ENCODE measurements at regions not wholly inside any gene's neighbourhood (a gene's known extent, or its start where the extent isn't known, plus 50 kb on each side); places are given as distances from the start of the nearest gene placed in this dataset.

DNA sequence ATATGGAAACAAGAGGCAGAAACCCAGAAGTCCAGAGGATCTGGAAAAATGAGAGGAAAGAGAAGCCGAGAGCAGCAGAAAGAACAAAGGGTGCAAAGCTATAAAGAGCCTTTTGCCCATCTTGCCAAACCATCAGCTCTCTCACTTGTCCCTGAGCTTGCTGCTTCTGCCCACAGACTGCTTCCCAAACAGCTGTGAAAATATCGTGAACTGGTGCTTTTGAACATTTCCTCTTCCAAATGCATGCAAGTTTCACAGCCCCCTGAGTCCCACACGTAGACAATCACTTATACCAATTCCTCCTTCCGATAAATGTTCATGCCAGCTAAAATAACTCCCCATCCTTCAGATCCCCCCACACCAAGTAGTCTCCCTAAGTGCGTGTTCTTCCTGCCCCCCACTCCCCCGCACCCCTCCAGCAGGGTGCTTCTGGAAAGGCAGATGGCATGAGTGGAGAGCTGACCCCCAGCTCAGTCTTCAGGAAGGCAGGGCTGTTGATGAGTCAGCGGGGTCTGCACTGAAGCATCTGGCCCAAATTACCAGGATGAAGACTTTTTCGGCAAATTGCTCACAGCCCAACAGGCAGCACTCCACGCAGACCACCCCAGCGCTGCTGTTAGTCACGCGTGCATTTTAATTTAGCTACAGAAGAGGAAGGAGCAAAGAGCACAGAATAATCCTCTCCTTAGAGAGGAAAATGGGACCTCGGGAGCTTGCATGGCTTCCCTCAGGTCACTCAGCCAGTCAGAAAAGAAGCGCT lies 76.1 kb upstream of the KCNMA1 start:
- no peak overlapping the region for H3K27ac Mint-ChIP-seq
- ATAC-seq (no peak), DNase-seq (ENCODE audit: low spot score) (no peak)
- H3K4me1 Mint-ChIP-seq = peaks cover 44% of the 10 kb centered on the region
- no peaks in the 10 kb centered on the region for H3K36me3 Mint-ChIP-seq
- TF ChIP-seq, protein P1, sequence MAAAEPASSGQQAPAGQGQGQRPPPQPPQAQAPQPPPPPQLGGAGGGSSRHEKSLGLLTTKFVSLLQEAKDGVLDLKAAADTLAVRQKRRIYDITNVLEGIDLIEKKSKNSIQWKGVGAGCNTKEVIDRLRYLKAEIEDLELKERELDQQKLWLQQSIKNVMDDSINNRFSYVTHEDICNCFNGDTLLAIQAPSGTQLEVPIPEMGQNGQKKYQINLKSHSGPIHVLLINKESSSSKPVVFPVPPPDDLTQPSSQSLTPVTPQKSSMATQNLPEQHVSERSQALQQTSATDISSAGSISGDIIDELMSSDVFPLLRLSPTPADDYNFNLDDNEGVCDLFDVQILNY (CRISPR knock-in tag; IDR thresholded peaks at IDR 0.05) = no peak
- TF ChIP-seq, protein P2, sequence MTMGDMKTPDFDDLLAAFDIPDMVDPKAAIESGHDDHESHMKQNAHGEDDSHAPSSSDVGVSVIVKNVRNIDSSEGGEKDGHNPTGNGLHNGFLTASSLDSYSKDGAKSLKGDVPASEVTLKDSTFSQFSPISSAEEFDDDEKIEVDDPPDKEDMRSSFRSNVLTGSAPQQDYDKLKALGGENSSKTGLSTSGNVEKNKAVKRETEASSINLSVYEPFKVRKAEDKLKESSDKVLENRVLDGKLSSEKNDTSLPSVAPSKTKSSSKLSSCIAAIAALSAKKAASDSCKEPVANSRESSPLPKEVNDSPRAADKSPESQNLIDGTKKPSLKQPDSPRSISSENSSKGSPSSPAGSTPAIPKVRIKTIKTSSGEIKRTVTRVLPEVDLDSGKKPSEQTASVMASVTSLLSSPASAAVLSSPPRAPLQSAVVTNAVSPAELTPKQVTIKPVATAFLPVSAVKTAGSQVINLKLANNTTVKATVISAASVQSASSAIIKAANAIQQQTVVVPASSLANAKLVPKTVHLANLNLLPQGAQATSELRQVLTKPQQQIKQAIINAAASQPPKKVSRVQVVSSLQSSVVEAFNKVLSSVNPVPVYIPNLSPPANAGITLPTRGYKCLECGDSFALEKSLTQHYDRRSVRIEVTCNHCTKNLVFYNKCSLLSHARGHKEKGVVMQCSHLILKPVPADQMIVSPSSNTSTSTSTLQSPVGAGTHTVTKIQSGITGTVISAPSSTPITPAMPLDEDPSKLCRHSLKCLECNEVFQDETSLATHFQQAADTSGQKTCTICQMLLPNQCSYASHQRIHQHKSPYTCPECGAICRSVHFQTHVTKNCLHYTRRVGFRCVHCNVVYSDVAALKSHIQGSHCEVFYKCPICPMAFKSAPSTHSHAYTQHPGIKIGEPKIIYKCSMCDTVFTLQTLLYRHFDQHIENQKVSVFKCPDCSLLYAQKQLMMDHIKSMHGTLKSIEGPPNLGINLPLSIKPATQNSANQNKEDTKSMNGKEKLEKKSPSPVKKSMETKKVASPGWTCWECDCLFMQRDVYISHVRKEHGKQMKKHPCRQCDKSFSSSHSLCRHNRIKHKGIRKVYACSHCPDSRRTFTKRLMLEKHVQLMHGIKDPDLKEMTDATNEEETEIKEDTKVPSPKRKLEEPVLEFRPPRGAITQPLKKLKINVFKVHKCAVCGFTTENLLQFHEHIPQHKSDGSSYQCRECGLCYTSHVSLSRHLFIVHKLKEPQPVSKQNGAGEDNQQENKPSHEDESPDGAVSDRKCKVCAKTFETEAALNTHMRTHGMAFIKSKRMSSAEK (CRISPR knock-in tag; IDR thresholded peaks at IDR 0.05; ENCODE audit: borderline replicate concordance) = no peak
- TF ChIP-seq ZNF138 (CRISPR knock-in tag; conservative IDR thresholded peaks at IDR 0.05) = no peak
- TF ChIP-seq GABPB1 (CRISPR knock-in tag; IDR thresholded peaks at IDR 0.05) = no peak
- TF ChIP-seq NR1H2 (CRISPR knock-in tag; IDR thresholded peaks at IDR 0.05) = no peak
- TF ChIP-seq, protein P3, sequence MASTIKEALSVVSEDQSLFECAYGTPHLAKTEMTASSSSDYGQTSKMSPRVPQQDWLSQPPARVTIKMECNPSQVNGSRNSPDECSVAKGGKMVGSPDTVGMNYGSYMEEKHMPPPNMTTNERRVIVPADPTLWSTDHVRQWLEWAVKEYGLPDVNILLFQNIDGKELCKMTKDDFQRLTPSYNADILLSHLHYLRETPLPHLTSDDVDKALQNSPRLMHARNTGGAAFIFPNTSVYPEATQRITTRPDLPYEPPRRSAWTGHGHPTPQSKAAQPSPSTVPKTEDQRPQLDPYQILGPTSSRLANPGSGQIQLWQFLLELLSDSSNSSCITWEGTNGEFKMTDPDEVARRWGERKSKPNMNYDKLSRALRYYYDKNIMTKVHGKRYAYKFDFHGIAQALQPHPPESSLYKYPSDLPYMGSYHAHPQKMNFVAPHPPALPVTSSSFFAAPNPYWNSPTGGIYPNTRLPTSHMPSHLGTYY (CRISPR knock-in tag; IDR thresholded peaks at IDR 0.05) = no peak
- TF ChIP-seq, protein P4, sequence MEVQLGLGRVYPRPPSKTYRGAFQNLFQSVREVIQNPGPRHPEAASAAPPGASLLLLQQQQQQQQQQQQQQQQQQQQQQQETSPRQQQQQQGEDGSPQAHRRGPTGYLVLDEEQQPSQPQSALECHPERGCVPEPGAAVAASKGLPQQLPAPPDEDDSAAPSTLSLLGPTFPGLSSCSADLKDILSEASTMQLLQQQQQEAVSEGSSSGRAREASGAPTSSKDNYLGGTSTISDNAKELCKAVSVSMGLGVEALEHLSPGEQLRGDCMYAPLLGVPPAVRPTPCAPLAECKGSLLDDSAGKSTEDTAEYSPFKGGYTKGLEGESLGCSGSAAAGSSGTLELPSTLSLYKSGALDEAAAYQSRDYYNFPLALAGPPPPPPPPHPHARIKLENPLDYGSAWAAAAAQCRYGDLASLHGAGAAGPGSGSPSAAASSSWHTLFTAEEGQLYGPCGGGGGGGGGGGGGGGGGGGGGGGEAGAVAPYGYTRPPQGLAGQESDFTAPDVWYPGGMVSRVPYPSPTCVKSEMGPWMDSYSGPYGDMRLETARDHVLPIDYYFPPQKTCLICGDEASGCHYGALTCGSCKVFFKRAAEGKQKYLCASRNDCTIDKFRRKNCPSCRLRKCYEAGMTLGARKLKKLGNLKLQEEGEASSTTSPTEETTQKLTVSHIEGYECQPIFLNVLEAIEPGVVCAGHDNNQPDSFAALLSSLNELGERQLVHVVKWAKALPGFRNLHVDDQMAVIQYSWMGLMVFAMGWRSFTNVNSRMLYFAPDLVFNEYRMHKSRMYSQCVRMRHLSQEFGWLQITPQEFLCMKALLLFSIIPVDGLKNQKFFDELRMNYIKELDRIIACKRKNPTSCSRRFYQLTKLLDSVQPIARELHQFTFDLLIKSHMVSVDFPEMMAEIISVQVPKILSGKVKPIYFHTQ (CRISPR knock-in tag; IDR thresholded peaks at IDR 0.05) = no peak
- no peak for TF ChIP-seq SMAD4 (CRISPR knock-in tag; IDR thresholded peaks at IDR 0.05)
- TF ChIP-seq ZNF263 (CRISPR knock-in tag; IDR thresholded peaks at IDR 0.05; ENCODE audit: low read depth) = no peak
- TF ChIP-seq, protein P5, sequence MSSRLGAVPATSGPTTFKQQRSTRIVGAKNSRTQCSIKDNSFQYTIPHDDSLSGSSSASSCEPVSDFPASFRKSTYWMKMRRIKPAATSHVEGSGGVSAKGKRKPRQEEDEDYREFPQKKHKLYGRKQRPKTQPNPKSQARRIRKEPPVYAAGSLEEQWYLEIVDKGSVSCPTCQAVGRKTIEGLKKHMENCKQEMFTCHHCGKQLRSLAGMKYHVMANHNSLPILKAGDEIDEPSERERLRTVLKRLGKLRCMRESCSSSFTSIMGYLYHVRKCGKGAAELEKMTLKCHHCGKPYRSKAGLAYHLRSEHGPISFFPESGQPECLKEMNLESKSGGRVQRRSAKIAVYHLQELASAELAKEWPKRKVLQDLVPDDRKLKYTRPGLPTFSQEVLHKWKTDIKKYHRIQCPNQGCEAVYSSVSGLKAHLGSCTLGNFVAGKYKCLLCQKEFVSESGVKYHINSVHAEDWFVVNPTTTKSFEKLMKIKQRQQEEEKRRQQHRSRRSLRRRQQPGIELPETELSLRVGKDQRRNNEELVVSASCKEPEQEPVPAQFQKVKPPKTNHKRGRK (CRISPR knock-in tag; IDR thresholded peaks at IDR 0.05; ENCODE audit: borderline replicate concordance) = no peak
- TF ChIP-seq FOXK1 (CRISPR knock-in tag; IDR thresholded peaks at IDR 0.05) = no peak
- TF ChIP-seq, protein P6, sequence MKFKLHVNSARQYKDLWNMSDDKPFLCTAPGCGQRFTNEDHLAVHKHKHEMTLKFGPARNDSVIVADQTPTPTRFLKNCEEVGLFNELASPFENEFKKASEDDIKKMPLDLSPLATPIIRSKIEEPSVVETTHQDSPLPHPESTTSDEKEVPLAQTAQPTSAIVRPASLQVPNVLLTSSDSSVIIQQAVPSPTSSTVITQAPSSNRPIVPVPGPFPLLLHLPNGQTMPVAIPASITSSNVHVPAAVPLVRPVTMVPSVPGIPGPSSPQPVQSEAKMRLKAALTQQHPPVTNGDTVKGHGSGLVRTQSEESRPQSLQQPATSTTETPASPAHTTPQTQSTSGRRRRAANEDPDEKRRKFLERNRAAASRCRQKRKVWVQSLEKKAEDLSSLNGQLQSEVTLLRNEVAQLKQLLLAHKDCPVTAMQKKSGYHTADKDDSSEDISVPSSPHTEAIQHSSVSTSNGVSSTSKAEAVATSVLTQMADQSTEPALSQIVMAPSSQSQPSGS (CRISPR knock-in tag; IDR thresholded peaks at IDR 0.05; ENCODE audit: borderline replicate concordance, low read depth) = no peak
- no peak for TF ChIP-seq ZNF671 (CRISPR knock-in tag; IDR thresholded peaks at IDR 0.05)
- TF ChIP-seq TP53 (CRISPR knock-in tag; IDR thresholded peaks at IDR 0.05) = no peak
- no peak for TF ChIP-seq SP1 (CRISPR knock-in tag; conservative IDR thresholded peaks at IDR 0.05)
- TF ChIP-seq, protein P7, sequence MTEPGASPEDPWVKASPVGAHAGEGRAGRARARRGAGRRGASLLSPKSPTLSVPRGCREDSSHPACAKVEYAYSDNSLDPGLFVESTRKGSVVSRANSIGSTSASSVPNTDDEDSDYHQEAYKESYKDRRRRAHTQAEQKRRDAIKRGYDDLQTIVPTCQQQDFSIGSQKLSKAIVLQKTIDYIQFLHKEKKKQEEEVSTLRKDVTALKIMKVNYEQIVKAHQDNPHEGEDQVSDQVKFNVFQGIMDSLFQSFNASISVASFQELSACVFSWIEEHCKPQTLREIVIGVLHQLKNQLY (CRISPR knock-in tag; IDR thresholded peaks at IDR 0.05) = no peak
- TF ChIP-seq, protein P8, sequence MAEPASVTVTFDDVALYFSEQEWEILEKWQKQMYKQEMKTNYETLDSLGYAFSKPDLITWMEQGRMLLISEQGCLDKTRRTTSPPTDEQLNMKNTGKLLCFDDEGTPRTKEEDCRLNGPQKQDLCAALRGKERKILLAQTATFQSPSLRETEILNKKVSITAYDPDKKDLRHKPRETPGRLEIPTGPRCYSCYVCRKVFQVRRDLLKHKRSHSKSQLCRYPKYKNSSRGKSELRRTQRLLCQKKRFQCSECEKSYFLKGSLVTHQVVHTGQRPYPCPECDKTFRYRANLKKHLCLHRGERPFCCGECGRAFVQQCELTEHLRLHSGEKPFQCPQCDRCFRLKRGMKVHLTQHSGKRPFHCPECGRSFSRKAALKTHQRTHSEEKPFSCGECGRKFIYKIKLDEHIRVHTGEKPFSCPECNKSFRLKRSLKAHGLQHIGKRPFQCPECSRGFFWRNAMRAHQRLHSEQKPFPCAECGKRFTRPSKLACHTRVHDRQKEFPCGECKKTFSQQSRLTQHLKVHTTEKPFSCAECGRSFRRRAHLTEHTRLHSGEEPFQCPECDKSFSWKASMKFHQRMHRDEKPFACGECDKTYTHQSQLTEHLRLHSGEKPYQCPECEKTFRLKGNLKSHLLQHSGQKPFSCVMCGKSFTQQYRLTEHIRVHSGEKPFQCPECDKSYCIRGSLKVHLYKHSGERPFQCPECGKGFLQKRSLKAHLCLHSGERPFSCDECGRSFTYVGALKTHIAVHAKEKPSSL (CRISPR knock-in tag; conservative IDR thresholded peaks at IDR 0.05) = no peak
- TF ChIP-seq, protein P9, sequence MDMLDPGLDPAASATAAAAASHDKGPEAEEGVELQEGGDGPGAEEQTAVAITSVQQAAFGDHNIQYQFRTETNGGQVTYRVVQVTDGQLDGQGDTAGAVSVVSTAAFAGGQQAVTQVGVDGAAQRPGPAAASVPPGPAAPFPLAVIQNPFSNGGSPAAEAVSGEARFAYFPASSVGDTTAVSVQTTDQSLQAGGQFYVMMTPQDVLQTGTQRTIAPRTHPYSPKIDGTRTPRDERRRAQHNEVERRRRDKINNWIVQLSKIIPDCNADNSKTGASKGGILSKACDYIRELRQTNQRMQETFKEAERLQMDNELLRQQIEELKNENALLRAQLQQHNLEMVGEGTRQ (CRISPR knock-in tag; IDR thresholded peaks at IDR 0.05) = no peak
- TF ChIP-seq OVOL2 (CRISPR knock-in tag; IDR thresholded peaks at IDR 0.05; ENCODE audit: borderline replicate concordance) = no peak
- TF ChIP-seq JUN (CRISPR knock-in tag; IDR thresholded peaks at IDR 0.05) = no peak
- ChIA-PET POLR2A (no interaction called here), CTCF (interaction anchor here (0.7 to 7.0 kb wide), 14 partner anchors 15 to 540 kb away, joined by 3 to 62 read pairs (median 4); partner anchors contain the start of gene POLR3A)
- no peak overlapping the region for H3K4me3 Mint-ChIP-seq
- no peaks in the 10 kb centered on the region; the same call in 1 of the 2 replicates for H3K9me3 Mint-ChIP-seq
- peaks cover 29% of the 10 kb centered on the region for H3K27me3 Mint-ChIP-seq (ENCODE audit: low read depth)

Data from WTC11 (cell line).